ENCODE measurements at regions not wholly inside any gene's neighbourhood (a gene's known extent, or its start where the extent isn't known, plus 50 kb on each side); places are given as distances from the start of the nearest gene placed in this dataset.

- Histone ChIP-seq H3K4me1 (no peaks in the 10 kb centered on the region), H3K27ac (no peak overlapping the region), H3K4me3 (no peak overlapping the region), H3K9me3 (no peaks in the 10 kb centered on the region), H3K27me3 (ENCODE audit: low read depth) (no peaks in the 10 kb centered on the region), H3K36me3 (no peaks in the 10 kb centered on the region)
- DNase-seq (no peak), ATAC-seq (no peak)
- no peak for TF ChIP-seq CTCF (IDR thresholded peaks at IDR 0.05)
- intact Hi-C loops (cut with DNase I): no loop called here
Observed at GRCh38 chr3:159482241-159482993, 506.2 kb upstream of the IL12A start.

GRCh38 chr3:159482994-159483367, 505.7 kb upstream of the IL12A start:
- H3K36me3 ChIP-seq: no peaks in the 10 kb centered on the region
- H3K9me3 ChIP-seq: no peaks in the 10 kb centered on the region
- no peak overlapping the region for H3K4me3 ChIP-seq
- no peak overlapping the region for H3K27ac ChIP-seq
- no peaks in the 10 kb centered on the region for H3K4me1 ChIP-seq
- H3K27me3 ChIP-seq (ENCODE audit: low read depth): no peaks in the 10 kb centered on the region
- no peak for DNase-seq
- intact Hi-C loops (cut with DNase I): no loop called here
- TF ChIP-seq CTCF (IDR thresholded peaks at IDR 0.05): no peak
- ATAC-seq: no peak

GRCh38 chr3:159486580-159486979, 502.1 kb upstream of the IL12A start:
- no peak for ATAC-seq

GRCh38 chr3:159487304-159487703, 501.3 kb upstream of the IL12A start:
- Histone ChIP-seq H3K4me3 (no peak overlapping the region), H3K27me3 (ENCODE audit: low read depth) (no peaks in the 10 kb centered on the region), H3K36me3 (no peaks in the 10 kb centered on the region), H3K4me1 (no peaks in the 10 kb centered on the region), H3K27ac (no peak overlapping the region), H3K9me3 (no peaks in the 10 kb centered on the region)
- intact Hi-C loops (cut with DNase I): no loop called here
- TF ChIP-seq CTCF (IDR thresholded peaks at IDR 0.05): no peak
- ATAC-seq (no peak), DNase-seq (no peak)

More at GRCh38 chr3:159486580-159486979, 502.1 kb upstream of the IL12A start:
- no peaks in the 10 kb centered on the region for H3K27me3 ChIP-seq (ENCODE audit: low read depth)
- H3K4me1 ChIP-seq: no peaks in the 10 kb centered on the region
- H3K36me3 ChIP-seq: no peaks in the 10 kb centered on the region
- no peaks in the 10 kb centered on the region for H3K9me3 ChIP-seq
- TF ChIP-seq CTCF (IDR thresholded peaks at IDR 0.05): no peak
- H3K4me3 ChIP-seq: no peak overlapping the region
- intact Hi-C loops (cut with DNase I): no loop called here
- DNase-seq: no peak
- H3K27ac ChIP-seq: no peak overlapping the region

- intact Hi-C loops (cut with DNase I): no loop called here
- H3K9me3 ChIP-seq: no peaks in the 10 kb centered on the region
- DNase-seq: no peak
Observed at GRCh38 chr3:159488602-159489001, 500.0 kb upstream of the IL12A start.

More at GRCh38 chr3:159488602-159489001, 500.0 kb upstream of the IL12A start:
- Histone ChIP-seq H3K36me3 (no peaks in the 10 kb centered on the region), H3K4me3 (no peak overlapping the region), H3K27ac (no peak overlapping the region), H3K4me1 (no peaks in the 10 kb centered on the region), H3K27me3 (ENCODE audit: low read depth) (no peaks in the 10 kb centered on the region)
- no peak for ATAC-seq
- TF ChIP-seq CTCF (IDR thresholded peaks at IDR 0.05): no peak
